Type B pancreatic cell (in vitro differentiated cells): ENCODE measurements at regions not wholly inside any gene's neighbourhood (a gene's known extent, or its start where the extent isn't known, plus 50 kb on each side); places are given as distances from the start of the nearest gene placed in this dataset.

ENCODE experiments used
- DNase-seq: peaks from one replicate; pipeline ENCODE4 v3.0.0; 2021; ENCODE audit warnings: mixed read lengths; ENCODE audit not compliant: unreplicated experiment; ENCODE audit errors: extremely low spot score
- H3K27ac Mint-ChIP-seq: 2 replicates; pipeline ENCODE4 v1.8.0; 2021; ENCODE audit warnings: mild to moderate bottlenecking, mixed read lengths
- H3K27me3 Mint-ChIP-seq: 2 replicates; pipeline ENCODE4 v1.8.0; 2021; ENCODE audit warnings: mixed read lengths
- H3K36me3 Mint-ChIP-seq: 2 replicates; pipeline ENCODE4 v1.8.0; 2021; ENCODE audit warnings: mixed read lengths
- H3K4me1 Mint-ChIP-seq: one replicate; pipeline ENCODE4 v1.8.0; 2021; ENCODE audit warnings: mixed read lengths; ENCODE audit not compliant: unreplicated experiment
- H3K4me3 Mint-ChIP-seq: 2 replicates; pipeline ENCODE4 v1.8.0; 2021; ENCODE audit warnings: mild to moderate bottlenecking, mixed read lengths
- H3K9me3 Mint-ChIP-seq: 2 replicates; pipeline ENCODE4 v1.8.0; 2021; ENCODE audit warnings: mixed read lengths
- CTCF ChIP-seq: fragments of 200-600 bp; sonication (generic); conservative IDR thresholded peaks from 2 replicates; pipeline ENCODE4 v1.5.0; 2021; ENCODE audit warnings: antibody characterized with exemption, mild to moderate bottlenecking

DNA sequence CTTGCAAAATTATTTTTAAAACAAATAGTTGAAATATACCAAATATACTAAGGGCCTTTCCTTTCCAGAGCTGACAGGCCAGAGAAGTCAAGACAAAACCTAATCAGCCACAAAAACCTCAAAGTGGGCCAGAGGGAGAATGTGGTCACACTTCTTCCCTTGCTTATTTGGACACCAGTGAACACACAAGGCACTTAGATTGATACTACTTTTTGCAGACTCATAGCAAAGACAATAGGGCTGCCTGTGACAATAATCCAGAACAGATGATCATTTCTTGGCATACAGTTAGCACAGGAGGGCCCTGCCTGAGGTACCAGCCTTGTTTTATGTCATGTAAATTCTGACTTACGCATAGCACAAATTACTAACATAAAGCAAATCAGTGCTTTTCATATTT is 215.7 kb upstream of the NEIL3 start:
- no peak for DNase-seq
- no peaks in the 10 kb centered on the region for H3K27me3 Mint-ChIP-seq
- H3K36me3 Mint-ChIP-seq, result no peaks in the 10 kb centered on the region
- no peaks in the 10 kb centered on the region for H3K9me3 Mint-ChIP-seq
- H3K4me3 Mint-ChIP-seq, result no peak overlapping the region
- no peak overlapping the region for H3K27ac Mint-ChIP-seq
- TF ChIP-seq CTCF, result no peak
- no peaks in the 10 kb centered on the region for H3K4me1 Mint-ChIP-seq

- no peak overlapping the region for H3K27ac Mint-ChIP-seq
- no peak overlapping the region for H3K4me3 Mint-ChIP-seq
- no peak for DNase-seq
- no peaks in the 10 kb centered on the region for H3K27me3 Mint-ChIP-seq
- H3K9me3 Mint-ChIP-seq, result no peaks in the 10 kb centered on the region
- no peaks in the 10 kb centered on the region for H3K36me3 Mint-ChIP-seq
- TF ChIP-seq CTCF, result no peak
- H3K4me1 Mint-ChIP-seq, result no peaks in the 10 kb centered on the region
Observed at GRCh38 chr4:177097291-177097690, 212.4 kb upstream of the NEIL3 start.

- Mint-ChIP-seq H3K4me3 (no peak overlapping the region), H3K36me3 (no peaks in the 10 kb centered on the region), H3K27me3 (no peaks in the 10 kb centered on the region), H3K27ac (no peak overlapping the region), H3K9me3 (no peaks in the 10 kb centered on the region), H3K4me1 (no peaks in the 10 kb centered on the region)
- DNase-seq, result no peak
- TF ChIP-seq CTCF, result no peak
Observed at GRCh38 chr4:177099211-177099610, 210.5 kb upstream of the NEIL3 start.

DNA sequence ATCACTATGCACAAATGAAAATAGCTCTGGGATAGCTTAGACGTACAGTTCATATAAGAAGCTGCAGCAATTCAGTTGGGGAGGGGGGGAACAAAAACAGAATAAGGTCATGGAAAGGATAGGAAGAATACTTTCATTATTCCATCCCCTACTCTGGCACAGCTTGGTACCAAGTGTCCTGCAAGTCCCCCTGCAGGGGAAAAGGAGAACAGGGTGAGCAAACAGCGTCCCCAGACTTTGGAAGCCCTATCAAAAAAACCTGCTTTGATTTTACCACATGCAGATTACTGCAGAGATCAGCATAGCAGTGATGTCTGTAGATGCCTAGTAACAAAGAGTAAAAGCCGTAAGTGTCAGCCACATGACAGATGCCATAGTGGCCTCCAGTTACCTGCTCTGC is 209.4 kb upstream of the NEIL3 start:
- Mint-ChIP-seq H3K36me3 (no peaks in the 10 kb centered on the region), H3K27me3 (no peaks in the 10 kb centered on the region), H3K9me3 (no peaks in the 10 kb centered on the region), H3K27ac (no peak overlapping the region), H3K4me3 (no peak overlapping the region), H3K4me1 (no peaks in the 10 kb centered on the region)
- peak; percentile 19 for TF ChIP-seq CTCF
- DNase-seq, result no peak

DNA sequence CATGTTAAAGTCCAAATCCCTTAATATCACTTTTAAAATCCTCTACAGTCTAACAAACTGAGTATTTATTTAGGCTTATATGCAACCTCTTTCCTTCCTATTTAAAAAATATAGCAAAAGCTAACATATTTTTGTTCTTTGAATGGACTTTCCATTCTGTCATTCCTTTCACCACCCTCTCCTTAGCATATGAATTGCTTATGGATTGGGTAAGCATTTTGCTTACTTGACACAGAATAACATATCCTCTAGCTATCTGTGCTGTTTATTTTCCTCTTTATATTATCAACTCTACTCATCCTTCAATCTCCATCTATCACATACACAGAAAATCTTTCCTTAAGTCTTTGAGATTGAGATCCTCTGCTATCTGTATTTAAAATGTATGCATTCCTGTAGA is 206.1 kb upstream of the NEIL3 start:
- no peak for TF ChIP-seq CTCF
- no peak for DNase-seq
- no peak overlapping the region for H3K4me3 Mint-ChIP-seq
- no peaks in the 10 kb centered on the region for H3K9me3 Mint-ChIP-seq
- H3K27ac Mint-ChIP-seq, result no peak overlapping the region
- H3K27me3 Mint-ChIP-seq, result no peaks in the 10 kb centered on the region
- H3K36me3 Mint-ChIP-seq, result no peaks in the 10 kb centered on the region
- no peaks in the 10 kb centered on the region for H3K4me1 Mint-ChIP-seq

DNA sequence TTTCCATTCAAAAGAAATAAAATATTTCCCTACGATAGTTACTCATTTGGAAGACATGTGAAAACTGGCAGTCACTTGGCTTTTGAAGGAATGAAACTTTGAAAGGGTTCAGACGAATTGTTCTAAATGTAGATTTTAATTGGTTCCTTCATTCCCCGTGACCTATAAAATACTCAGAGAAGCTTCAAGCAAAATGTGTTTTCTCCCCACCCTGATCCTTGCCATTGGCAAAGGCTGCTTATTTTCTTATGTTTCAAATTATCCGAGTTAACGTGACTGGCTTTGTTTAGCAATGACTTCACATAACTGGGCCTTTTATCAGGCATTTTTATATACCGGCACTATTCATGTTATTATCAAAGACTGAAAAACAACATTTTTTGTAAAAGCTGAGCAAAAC is 204.1 kb upstream of the NEIL3 start:
- Mint-ChIP-seq H3K36me3 (no peaks in the 10 kb centered on the region), H3K27ac (no peak overlapping the region), H3K4me1 (no peaks in the 10 kb centered on the region), H3K9me3 (no peaks in the 10 kb centered on the region), H3K4me3 (no peak overlapping the region), H3K27me3 (no peaks in the 10 kb centered on the region)
- no peak for TF ChIP-seq CTCF
- DNase-seq, result no peak
